GM18907 (cell line): ENCODE measurements at regions not wholly inside any gene's neighbourhood (a gene's known extent, or its start where the extent isn't known, plus 50 kb on each side); places are given as distances from the start of the nearest gene placed in this dataset.

Source experiments
- ATAC-seq: cut with Tn5 transposase; IDR thresholded peaks from one replicate; pipeline ENCODE4 v1.9.1; 2021; ENCODE audit warnings: mild to moderate bottlenecking, moderate library complexity; ENCODE audit not compliant: unreplicated experiment

DNA sequence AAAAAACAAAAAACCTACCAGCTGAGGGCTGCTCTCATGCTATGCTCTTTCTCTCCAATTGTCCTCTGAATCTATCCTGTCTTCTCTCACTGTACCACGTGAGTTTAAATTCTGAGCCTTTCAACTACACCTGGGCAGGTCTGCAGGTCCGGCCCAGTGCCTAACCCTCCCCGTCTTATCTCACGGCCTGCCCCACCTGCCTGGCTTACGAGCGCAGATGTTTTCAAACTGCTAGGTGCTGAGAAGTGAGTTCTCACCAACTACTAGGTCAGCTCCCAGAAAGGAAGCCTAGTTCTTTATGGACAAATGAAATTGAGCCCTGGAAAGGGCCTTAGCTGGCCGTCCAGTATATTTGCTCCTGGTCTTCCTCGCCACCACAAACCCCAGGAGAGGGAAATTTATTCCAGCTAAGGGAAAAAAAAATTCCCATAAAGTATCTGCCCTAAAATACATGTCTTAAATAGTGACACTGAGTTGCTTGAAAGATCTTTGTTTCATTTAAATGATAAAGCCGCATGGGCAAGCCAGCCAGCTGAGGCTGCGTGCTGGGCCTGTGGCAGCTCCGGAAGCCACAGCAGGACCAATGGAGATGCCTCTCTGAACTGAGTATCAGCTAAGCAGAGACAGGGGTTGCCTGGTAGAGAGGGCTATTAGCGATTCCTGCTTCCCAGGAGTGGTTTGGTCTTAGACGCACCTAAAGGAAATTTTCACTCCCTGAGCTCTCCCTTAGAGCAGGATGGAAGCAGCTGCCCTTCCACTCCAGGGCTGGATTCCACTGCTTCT lies 92.5 kb upstream of the NCK2 start:
- no peak for ATAC-seq

DNA sequence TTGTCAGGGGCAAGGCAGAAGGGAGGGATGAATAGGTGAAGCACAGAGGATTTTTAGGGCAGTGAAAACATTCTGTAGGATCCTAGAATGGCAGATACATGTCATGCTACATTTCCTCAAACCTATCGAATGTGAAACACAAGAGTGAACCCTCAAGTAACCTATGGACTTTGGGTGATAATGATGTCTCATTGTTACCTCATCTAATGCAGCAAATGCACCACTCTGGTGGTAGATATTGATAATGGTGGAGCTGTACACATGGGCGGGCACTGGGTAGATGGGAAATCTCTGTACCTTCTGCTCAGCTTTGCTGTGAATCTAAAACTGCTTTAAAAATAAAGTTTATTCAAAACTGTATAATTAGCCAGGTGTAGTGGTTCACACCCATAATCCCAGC lies 95.2 kb upstream of the NCK2 start:
- no peak for ATAC-seq

DNA sequence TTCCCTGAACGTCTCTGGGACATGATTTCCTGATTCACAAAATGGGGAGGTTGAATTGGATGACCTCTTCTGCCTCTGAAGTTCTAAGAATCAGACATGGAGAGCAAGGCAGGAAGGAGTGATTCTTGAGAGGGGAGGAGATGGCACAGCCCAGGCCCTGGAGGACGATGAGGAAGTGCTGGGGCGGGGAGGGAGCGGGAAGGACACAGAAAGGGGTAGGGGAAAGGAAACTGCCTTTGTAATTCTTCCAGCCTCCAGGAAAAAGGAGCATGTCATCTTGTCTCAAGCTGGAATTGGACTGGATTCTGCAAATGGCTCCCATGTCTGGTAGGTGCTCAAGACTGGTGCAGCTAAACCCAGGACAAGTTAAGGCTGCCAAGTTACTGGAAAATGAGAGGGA lies 97.0 kb upstream of the NCK2 start:
- ATAC-seq = no peak

DNA sequence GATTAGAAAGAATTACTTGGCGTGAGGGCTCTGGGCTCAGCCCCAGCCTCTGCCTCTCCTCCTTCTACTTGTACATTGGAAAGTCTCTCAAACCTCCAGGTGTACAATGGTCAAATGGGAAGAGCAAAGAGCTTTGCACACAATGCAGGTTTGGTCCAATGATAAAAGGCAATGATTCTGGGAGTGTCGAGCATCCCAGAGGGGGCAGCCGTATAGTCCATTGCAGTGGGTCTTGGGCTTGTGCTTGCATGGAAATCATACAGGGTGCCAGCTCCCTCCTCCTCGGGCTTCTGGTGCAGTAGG lies 98.0 kb upstream of the NCK2 start:
- ATAC-seq = no peak

DNA sequence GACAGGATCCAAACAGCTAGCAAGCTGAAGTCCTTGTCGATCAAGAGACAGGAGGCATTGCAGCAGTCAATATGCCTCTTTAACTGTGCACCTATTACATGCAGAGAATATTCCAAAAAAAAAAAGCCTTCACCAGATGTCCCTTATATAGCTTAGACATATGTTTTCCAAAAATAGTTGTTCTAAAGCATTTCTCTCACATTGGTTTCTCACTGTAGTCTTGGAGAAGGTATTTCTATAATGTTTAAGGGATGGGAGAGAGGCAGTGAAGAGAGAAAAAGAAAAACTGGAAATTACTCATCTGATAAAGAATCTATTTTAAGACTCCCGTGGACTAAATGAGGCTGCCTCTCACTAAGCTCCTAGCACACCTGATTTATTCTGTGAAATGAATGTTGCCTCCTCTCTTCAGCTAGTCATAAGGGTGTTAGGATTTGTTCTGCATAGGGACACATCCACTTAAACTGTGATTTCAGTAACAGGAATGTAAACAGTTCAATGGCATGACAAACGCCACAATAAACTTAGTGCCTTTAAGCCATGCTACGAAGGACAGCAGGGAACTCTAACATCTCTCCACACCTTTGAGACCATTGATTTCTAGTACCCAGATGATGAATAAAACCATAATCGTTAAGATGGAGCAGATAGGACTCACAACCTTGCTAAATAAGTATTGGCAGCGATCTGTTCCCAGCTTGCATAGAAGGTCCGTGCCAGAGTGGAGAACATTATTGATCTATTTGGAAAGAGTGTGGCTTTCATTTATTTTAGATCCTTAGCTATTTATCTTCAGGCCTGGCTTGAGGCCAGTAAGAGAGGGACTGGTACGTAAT lies 98.6 kb upstream of the NCK2 start:
- no peak for ATAC-seq

- ATAC-seq = no peak
These were observed 99.4 kb upstream of the NCK2 start for GRCh38 chr2:105645031-105645937.

GRCh38 chr2:105644174-105644980 lies 100.3 kb upstream of the NCK2 start:
- ATAC-seq = no peak

GRCh38 chr2:105643405-105644173 lies 101.1 kb upstream of the NCK2 start:
- no peak for ATAC-seq

DNA sequence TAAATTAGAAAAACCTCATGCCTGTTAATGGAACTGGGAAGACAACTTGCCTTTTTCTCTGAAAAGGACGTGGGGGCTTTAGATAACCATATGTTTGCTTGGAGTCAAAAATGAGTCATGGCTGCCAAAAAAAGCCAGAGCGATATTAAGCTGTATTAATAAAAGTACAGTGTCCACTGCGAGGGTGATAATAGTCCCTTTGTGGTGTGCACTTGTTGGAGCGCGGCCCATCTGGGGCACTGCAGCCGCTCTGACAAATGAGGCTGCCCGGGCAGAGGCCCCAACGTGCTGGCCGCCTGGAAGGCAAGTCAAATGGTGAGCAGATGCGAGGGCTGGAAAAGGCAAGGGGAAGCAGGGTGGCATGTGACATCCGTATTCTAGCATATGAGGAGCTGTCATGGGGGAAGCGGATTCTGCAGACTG lies 103.3 kb upstream of the NCK2 start:
- ATAC-seq = no peak

GRCh38 chr2:105640246-105640645 lies 104.5 kb upstream of the NCK2 start:
- ATAC-seq = no peak

- ATAC-seq = no peak
These were observed 108.5 kb upstream of the NCK2 start for GRCh38 chr2:105636109-105636740.

DNA sequence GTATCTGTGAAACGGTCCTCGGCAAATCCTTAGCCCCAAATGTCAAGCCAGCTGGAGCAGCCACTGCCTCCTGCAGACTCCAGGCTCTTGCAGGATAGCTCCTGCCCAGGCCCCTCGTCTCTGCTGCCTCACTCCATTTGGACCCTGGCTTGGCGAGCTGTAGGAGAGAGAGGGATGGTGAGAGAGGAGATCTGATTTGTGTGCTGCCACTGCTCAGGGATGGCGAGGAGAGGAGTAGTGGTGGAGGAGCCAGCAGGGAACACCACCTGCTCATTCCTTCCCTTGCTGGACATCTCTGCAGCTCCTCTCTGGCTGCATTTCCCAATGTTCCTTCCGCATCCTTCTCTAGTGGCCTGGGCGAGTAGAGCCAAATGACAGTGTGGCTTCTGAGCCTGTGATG lies 109.1 kb upstream of the NCK2 start:
- no peak for ATAC-seq

DNA sequence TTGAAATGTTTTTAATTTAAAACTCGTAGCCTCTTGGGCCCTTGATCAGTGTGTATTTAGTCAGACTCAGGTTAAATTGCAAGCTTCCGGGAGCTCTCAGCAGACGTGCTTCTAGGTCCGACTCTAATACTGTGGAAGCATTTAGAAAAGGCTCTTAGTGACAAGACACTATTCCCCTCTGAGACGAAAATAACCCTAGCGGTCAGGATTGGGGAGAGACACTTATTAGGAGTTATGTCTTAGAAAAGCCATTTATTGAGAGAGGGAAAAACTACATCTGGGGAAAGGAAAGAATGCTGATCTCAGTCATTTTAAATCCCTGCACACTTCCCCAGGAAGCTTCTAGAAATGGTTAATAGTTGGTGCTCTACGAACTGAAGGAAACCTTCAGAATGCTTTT lies 110.5 kb upstream of the NCK2 start:
- ATAC-seq = no peak

DNA sequence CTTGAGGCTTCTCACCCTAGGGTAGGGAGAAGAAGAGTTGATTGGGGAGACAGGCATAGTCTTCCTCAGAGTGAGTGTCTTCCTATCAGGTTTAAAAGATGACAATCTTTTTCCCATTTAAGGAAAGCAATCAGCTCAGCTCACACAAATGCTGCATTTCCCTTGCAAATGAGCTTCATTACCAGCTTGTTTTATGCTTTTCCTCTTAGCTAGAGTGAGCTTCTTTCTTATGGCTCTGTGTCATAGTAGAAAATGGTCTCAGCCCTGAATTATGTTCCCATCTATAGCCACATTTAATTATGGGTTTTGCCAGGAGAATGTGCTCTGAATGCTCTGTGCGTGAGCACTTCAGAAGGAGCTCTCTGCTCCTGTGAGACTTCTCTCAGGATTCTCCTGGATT lies 112.8 kb upstream of the NCK2 start:
- ATAC-seq = no peak

DNA sequence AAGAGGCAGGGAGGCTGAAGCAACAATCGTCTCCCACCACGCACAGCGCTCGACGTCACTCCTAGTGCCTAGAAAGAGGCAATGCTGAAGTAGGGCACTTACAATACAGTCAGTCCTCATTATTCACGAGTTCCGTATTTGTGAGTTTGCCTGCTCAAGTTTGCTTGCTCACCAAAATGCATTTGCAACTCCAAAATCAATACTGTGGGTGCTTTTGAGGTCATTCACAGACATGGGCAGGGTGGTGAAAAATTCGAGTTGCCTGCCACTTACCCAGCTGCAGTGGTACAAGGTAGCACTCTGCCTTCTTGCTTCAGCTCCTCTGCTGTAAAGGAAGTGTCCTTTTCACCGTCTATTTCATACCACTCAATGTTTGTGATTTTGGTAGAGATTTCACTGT lies 113.7 kb upstream of the NCK2 start:
- ATAC-seq = no peak

- no peak for ATAC-seq
These were observed 115.1 kb upstream of the NCK2 start for GRCh38 chr2:105629634-105630033.

DNA sequence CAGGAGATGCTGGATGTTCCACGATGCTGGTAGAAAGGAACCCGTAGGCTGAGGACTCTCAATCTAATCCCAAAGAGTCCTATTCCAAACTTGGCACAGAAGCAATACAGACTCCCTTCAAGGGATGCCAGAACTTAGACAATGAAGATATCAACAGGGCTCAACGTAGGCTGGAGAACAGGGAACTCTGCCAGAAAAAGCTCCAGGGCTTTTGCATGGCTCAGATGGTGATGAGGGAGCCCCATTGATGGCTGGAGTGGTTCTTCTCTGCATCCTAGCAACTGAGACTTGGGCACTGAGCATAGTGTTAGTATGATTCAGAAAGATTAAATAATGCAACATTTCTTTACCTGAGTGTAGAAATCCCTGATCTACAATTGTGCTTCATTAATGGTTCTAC lies 117.2 kb upstream of the NCK2 start:
- no peak for ATAC-seq

DNA sequence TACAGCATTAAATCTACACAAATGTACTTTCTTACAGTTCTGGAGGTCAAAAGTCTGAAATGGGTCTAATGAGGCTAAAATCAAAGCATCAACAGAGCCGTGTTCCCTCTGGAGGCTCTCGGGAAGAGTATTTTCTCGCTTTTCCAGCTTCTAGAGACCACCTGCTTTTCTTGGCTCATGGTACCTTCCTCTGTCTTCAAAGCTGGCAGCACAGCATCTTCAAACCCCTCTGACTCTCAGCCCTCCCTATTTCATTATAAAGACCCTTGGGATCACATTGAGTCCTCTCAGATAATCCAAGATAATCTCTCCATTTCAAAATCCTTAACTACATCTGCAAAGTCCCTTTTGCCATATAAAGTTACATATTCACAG lies 117.8 kb upstream of the NCK2 start:
- no peak for ATAC-seq

GRCh38 chr2:105626212-105626965 lies 118.3 kb upstream of the NCK2 start:
- no peak for ATAC-seq
